HEK293 (cell line): ENCODE measurements at regions not wholly inside any gene's neighbourhood (a gene's known extent, or its start where the extent isn't known, plus 50 kb on each side); places are given as distances from the start of the nearest gene placed in this dataset.

Experiments used
- CTCF ChIP-seq: fragments of 450-650 bp; formaldehyde crosslinking; IDR thresholded peaks from 2 replicates; pipeline ENCODE4 v1.5.1; 2016; ENCODE audit warnings: missing biosample characterization, missing genetic modification characterization
- GLI4 ChIP-seq: fragments of 450-650 bp; formaldehyde crosslinking; IDR thresholded peaks from 2 replicates; pipeline ENCODE4 v1.5.1; 2016; ENCODE audit warnings: missing biosample characterization, missing genetic modification characterization
- KLF8 ChIP-seq: fragments of 450-650 bp; formaldehyde crosslinking; IDR thresholded peaks from 2 replicates; pipeline ENCODE4 v1.5.1; 2016; ENCODE audit warnings: missing biosample characterization, missing genetic modification characterization
- ZBTB49 ChIP-seq: fragments of 450-650 bp; formaldehyde crosslinking; IDR thresholded peaks from 2 replicates; pipeline ENCODE4 v1.5.1; 2016; ENCODE audit warnings: missing biosample characterization, missing genetic modification characterization, low read depth
- ZNF146 ChIP-seq: fragments of 450-650 bp; formaldehyde crosslinking; IDR thresholded peaks from 2 replicates; pipeline ENCODE4 v1.5.1; 2016; ENCODE audit warnings: missing biosample characterization, missing genetic modification characterization
- ZNF776 ChIP-seq: fragments of 450-650 bp; formaldehyde crosslinking; IDR thresholded peaks from 2 replicates; pipeline ENCODE4 v1.5.0; 2017; ENCODE audit warnings: missing biosample characterization, missing genetic modification characterization, borderline replicate concordance

GRCh38 chr1:47685763-47686066 is 247.9 kb downstream of the FOXD2 start:
- TF ChIP-seq CTCF (tag by site-specific recombination), result no peak
- TF ChIP-seq GLI4, result no peak
- no peak for TF ChIP-seq ZNF146
- no peak for TF ChIP-seq ZBTB49 (tag by site-specific recombination)
- no peak for TF ChIP-seq ZNF776 (tag by site-specific recombination)
- TF ChIP-seq KLF8 (tag by site-specific recombination), result no peak
